Left cardiac atrium (tissue), 4 donors: ENCODE measurements at regions not wholly inside any gene's neighbourhood (a gene's known extent, or its start where the extent isn't known, plus 50 kb on each side); places are given as distances from the start of the nearest gene placed in this dataset.
"Not testable (repeated sequence)": the region's sequence is repeated elsewhere in the genome, so short reads cannot be mapped to it uniquely, and the experiment has no call there.

Source experiments
- ATAC-seq, 2 donors: fragments of 200-7000 bp; cut with Tn5 transposase; one replicate each; pipeline ENCODE4 v1.9.1; 2020; ENCODE audit warnings: mild to moderate bottlenecking in 2 of 2, moderate library complexity in 2 of 2
- DNase-seq: peaks from one replicate; pipeline ENCODE4 v3.0.0-alpha.2; 2020
- intact Hi-C, 2 donors: fragments of 100-400 bp; cut with DNase I; formaldehyde crosslinking; loops; one replicate each; pipeline versions ENCODE4 v1.14.1 to v1.15.1; 2022 to 2023
- donor health status: DM: no; HTN: yes; CAD: no.
- donor health status: DM: no; HTN: yes; CAD: no; lungs with severe emphysema.
- donor health status: DM: yes; HTN: yes; CAD: no.
- donor health status: Dilated cardiomyopathy.

GRCh38 chr18:8980918-8981317, 121.6 kb upstream of the NDUFV2 start:
- ATAC-seq (no peak), DNase-seq (no peak)
- intact Hi-C loops: loop anchor here in 1 of 2 donors (10.0 kb wide), 1 partner anchor 286 kb away; no protein-coding TSS in a partner anchor

GRCh38 chr18:8982416-8983183, 119.9 kb upstream of the NDUFV2 start:
- no peak for DNase-seq
- ATAC-seq: peak; percentile 67 to 79

GRCh38 chr18:8983195-8983594, 119.3 kb upstream of the NDUFV2 start:
- intact Hi-C loops: loop anchor here in 1 of 2 donors (10.0 kb wide), 1 partner anchor 288 kb away; no protein-coding TSS in a partner anchor
- no peak for ATAC-seq

More at GRCh38 chr18:8982416-8983183, 119.9 kb upstream of the NDUFV2 start:
- intact Hi-C loops: loop anchor here in 1 of 2 donors (10.0 kb wide), 1 partner anchor 288 kb away; no protein-coding TSS in a partner anchor

GRCh38 chr18:8984131-8984721, 118.3 kb upstream of the NDUFV2 start:
- DNase-seq (no peak), ATAC-seq (no peak)
- intact Hi-C loops: loop anchor here in 1 of 2 donors (10.0 kb wide), 1 partner anchor 289 kb away; no protein-coding TSS in a partner anchor

More at GRCh38 chr18:8983195-8983594, 119.3 kb upstream of the NDUFV2 start:
- DNase-seq: no peak

- no peak for ATAC-seq
Observed at GRCh38 chr18:8987241-8987640, 115.3 kb upstream of the NDUFV2 start.

GRCh38 chr18:8988260-8988871, 114.1 kb upstream of the NDUFV2 start:
- ATAC-seq (peak; percentile 81 to 87), DNase-seq (peak; percentile 38)
- intact Hi-C loops: loop anchor here (1.0 to 10.0 kb wide), 5 partner anchors 292 to 511 kb away; no protein-coding TSS in a partner anchor

More at GRCh38 chr18:8987241-8987640, 115.3 kb upstream of the NDUFV2 start:
- intact Hi-C loops: loop anchor here (5.0 to 10.0 kb wide), 3 partner anchors 292 to 510 kb away; no protein-coding TSS in a partner anchor
- DNase-seq: no peak

GRCh38 chr18:8989017-8989416, 113.5 kb upstream of the NDUFV2 start:
- no peak for DNase-seq
- no peak for ATAC-seq
- intact Hi-C loops: loop anchor here (2.0 to 10.0 kb wide), 4 partner anchors 294 to 512 kb away; no protein-coding TSS in a partner anchor

- ATAC-seq: no peak
- intact Hi-C loops: loop anchor here (2.0 to 10.0 kb wide), 4 partner anchors 295 to 513 kb away; no protein-coding TSS in a partner anchor
Observed at GRCh38 chr18:8989855-8990254, 112.6 kb upstream of the NDUFV2 start.

GRCh38 chr18:8990276-8991031, 112.0 kb upstream of the NDUFV2 start:
- intact Hi-C loops: no loop called here
- ATAC-seq: peak; percentile 46 to 78
- DNase-seq: peak; percentile 24

More at GRCh38 chr18:8989855-8990254, 112.6 kb upstream of the NDUFV2 start:
- DNase-seq: no peak

- ATAC-seq: no peak
- intact Hi-C loops: no loop called here
Observed at GRCh38 chr18:8991155-8991554, 111.3 kb upstream of the NDUFV2 start.

GRCh38 chr18:8992500-8992899, 110.0 kb upstream of the NDUFV2 start:
- not testable (repeated sequence) for DNase-seq, ATAC-seq

More at GRCh38 chr18:8991155-8991554, 111.3 kb upstream of the NDUFV2 start:
- no peak for DNase-seq

GRCh38 chr18:8994603-8995002, 107.9 kb upstream of the NDUFV2 start:
- ATAC-seq (no peak), DNase-seq (no peak)
- intact Hi-C loops: no loop called here

More at GRCh38 chr18:8992500-8992899, 110.0 kb upstream of the NDUFV2 start:
- intact Hi-C loops: not testable (repeated sequence)

GRCh38 chr18:8995096-8995495, 107.4 kb upstream of the NDUFV2 start:
- DNase-seq (no peak), ATAC-seq (no peak)
- intact Hi-C loops: no loop called here

- intact Hi-C loops: no loop called here
- peak in 1 of 2 donors; percentile 59 for ATAC-seq
- DNase-seq: no peak
Observed at GRCh38 chr18:8996771-8997432, 105.6 kb upstream of the NDUFV2 start.

- no peak for ATAC-seq
- DNase-seq: no peak
- intact Hi-C loops: no loop called here
Observed at GRCh38 chr18:8997634-8998033, 104.9 kb upstream of the NDUFV2 start.

- DNase-seq (no peak), ATAC-seq (peak in 1 of 2 donors; percentile 53)
- intact Hi-C loops: no loop called here
Observed at GRCh38 chr18:8998481-8999217, 103.8 kb upstream of the NDUFV2 start.

GRCh38 chr18:8999872-9000271, 102.6 kb upstream of the NDUFV2 start:
- DNase-seq: no peak
- intact Hi-C loops: no loop called here
- ATAC-seq: no peak
